ENCODE measurements at regions not wholly inside any gene's neighbourhood (a gene's known extent, or its start where the extent isn't known, plus 50 kb on each side); places are given as distances from the start of the nearest gene placed in this dataset.

- Mint-ChIP-seq H3K9me3 (peaks cover 6% of the 10 kb centered on the region), H3K4me1 (no peaks in the 10 kb centered on the region), H3K36me3 (no peaks in the 10 kb centered on the region), H3K27me3 (ENCODE audit: low read depth) (no peaks in the 10 kb centered on the region), H3K4me3 (no peak overlapping the region), H3K27ac (no peak overlapping the region)
- CTCF ChIA-PET = no interaction called here
- DNase-seq (ENCODE audit: low spot score) (no peak), ATAC-seq (no peak)
- TF ChIP-seq GTF2I (CRISPR knock-in tag; conservative IDR thresholded peaks at IDR 0.05) (no peak), NR3C1 (CRISPR knock-in tag; conservative IDR thresholded peaks at IDR 0.05; ENCODE audit: low read depth) (no peak), RELA (CRISPR knock-in tag; IDR thresholded peaks at IDR 0.05; ENCODE audit: borderline replicate concordance) (no peak), ETV6 (CRISPR knock-in tag; IDR thresholded peaks at IDR 0.05) (no peak), ZBTB43 (CRISPR knock-in tag; IDR thresholded peaks at IDR 0.05) (no peak), SOX15 (CRISPR knock-in tag; IDR thresholded peaks at IDR 0.05) (no peak), ZNF671 (CRISPR knock-in tag; IDR thresholded peaks at IDR 0.05) (no peak)
- TF ChIP-seq, protein P1, sequence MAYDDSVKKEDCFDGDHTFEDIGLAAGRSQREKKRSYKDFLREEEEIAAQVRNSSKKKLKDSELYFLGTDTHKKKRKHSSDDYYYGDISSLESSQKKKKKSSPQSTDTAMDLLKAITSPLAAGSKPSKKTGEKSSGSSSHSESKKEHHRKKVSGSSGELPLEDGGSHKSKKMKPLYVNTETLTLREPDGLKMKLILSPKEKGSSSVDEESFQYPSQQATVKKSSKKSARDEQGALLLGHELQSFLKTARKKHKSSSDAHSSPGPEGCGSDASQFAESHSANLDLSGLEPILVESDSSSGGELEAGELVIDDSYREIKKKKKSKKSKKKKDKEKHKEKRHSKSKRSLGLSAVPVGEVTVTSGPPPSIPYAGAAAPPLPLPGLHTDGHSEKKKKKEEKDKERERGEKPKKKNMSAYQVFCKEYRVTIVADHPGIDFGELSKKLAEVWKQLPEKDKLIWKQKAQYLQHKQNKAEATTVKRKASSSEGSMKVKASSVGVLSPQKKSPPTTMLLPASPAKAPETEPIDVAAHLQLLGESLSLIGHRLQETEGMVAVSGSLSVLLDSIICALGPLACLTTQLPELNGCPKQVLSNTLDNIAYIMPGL (CRISPR knock-in tag; IDR thresholded peaks at IDR 0.05) = no peak
- TF ChIP-seq, protein P2, sequence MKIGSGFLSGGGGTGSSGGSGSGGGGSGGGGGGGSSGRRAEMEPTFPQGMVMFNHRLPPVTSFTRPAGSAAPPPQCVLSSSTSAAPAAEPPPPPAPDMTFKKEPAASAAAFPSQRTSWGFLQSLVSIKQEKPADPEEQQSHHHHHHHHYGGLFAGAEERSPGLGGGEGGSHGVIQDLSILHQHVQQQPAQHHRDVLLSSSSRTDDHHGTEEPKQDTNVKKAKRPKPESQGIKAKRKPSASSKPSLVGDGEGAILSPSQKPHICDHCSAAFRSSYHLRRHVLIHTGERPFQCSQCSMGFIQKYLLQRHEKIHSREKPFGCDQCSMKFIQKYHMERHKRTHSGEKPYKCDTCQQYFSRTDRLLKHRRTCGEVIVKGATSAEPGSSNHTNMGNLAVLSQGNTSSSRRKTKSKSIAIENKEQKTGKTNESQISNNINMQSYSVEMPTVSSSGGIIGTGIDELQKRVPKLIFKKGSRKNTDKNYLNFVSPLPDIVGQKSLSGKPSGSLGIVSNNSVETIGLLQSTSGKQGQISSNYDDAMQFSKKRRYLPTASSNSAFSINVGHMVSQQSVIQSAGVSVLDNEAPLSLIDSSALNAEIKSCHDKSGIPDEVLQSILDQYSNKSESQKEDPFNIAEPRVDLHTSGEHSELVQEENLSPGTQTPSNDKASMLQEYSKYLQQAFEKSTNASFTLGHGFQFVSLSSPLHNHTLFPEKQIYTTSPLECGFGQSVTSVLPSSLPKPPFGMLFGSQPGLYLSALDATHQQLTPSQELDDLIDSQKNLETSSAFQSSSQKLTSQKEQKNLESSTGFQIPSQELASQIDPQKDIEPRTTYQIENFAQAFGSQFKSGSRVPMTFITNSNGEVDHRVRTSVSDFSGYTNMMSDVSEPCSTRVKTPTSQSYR (CRISPR knock-in tag; IDR thresholded peaks at IDR 0.05) = no peak
- TF ChIP-seq, protein P3, sequence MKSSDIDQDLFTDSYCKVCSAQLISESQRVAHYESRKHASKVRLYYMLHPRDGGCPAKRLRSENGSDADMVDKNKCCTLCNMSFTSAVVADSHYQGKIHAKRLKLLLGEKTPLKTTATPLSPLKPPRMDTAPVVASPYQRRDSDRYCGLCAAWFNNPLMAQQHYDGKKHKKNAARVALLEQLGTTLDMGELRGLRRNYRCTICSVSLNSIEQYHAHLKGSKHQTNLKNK (CRISPR knock-in tag; IDR thresholded peaks at IDR 0.05) = no peak
- POLR2A ChIA-PET = no interaction called here
These were observed 212.7 kb downstream of the KCNE4 start for GRCh38 chr2:223264541-223265193.

DNA sequence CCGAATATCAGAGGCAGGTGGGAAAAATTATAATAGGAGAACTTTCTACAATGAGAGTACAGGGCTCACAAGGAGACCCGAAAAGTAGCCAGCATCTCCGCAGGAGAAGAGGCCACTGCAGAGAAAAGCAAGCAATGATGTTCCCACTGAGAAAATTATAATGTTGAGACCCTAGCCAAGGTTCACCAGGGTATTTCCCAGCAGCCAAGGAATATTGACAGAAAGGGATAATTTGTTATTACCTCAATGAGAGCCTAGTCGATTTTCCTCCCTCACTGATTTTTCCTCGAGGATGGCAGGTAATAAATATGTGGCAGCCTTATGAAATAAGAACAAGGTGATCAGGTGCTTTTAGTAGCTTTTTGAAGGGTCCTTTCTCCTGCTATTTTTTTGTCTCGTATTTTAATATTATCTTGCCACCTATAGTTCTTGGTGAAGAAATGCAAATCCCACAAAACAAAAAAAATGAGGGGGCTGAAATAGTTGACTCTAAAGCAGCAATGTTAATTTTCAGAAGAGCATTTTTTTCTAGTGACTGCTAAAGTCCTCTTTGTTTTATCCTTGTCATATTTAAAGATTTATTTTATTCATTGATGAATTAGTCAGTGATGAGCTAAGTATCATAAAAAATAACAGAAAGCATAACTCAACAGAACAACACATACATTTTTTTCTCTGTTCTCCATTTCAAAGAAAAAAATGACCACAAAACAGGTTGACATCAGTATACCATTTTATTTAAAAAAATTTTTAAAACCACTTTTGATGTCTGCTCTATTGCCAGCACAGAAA is 215.4 kb downstream of the KCNE4 start:
- POLR2A ChIA-PET = no interaction called here
- Mint-ChIP-seq H3K27ac (no peak overlapping the region), H3K4me1 (no peaks in the 10 kb centered on the region)

More for the DNA sequence above, 215.4 kb downstream of the KCNE4 start:
- DNase-seq (ENCODE audit: low spot score) = no peak
- no peak for TF ChIP-seq IRF1 (CRISPR knock-in tag; IDR thresholded peaks at IDR 0.05)
- TF ChIP-seq, protein P4, sequence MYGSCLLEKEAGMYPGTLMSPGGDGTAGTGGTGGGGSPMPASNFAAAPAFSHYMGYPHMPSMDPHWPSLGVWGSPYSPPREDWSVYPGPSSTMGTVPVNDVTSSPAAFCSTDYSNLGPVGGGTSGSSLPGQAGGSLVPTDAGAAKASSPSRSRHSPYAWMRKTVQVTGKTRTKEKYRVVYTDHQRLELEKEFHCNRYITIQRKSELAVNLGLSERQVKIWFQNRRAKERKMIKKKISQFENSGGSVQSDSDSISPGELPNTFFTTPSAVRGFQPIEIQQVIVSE (CRISPR knock-in tag; IDR thresholded peaks at IDR 0.05; ENCODE audit: borderline replicate concordance) = no peak
- no peak for TF ChIP-seq ESRRA (CRISPR knock-in tag; IDR thresholded peaks at IDR 0.05; ENCODE audit: borderline replicate concordance)
- TF ChIP-seq ZNF121 (CRISPR knock-in tag; IDR thresholded peaks at IDR 0.05) = no peak
- TF ChIP-seq FOXK1 (CRISPR knock-in tag; IDR thresholded peaks at IDR 0.05) = no peak
- TF ChIP-seq FOXJ3 (CRISPR knock-in tag; IDR thresholded peaks at IDR 0.05; ENCODE audit: borderline replicate concordance) = no peak
- no peak for TF ChIP-seq SMAD3 (CRISPR knock-in tag; IDR thresholded peaks at IDR 0.05; ENCODE audit: borderline replicate concordance)
- TF ChIP-seq ATF1 (CRISPR knock-in tag; IDR thresholded peaks at IDR 0.05) = no peak
- TF ChIP-seq, protein P5, sequence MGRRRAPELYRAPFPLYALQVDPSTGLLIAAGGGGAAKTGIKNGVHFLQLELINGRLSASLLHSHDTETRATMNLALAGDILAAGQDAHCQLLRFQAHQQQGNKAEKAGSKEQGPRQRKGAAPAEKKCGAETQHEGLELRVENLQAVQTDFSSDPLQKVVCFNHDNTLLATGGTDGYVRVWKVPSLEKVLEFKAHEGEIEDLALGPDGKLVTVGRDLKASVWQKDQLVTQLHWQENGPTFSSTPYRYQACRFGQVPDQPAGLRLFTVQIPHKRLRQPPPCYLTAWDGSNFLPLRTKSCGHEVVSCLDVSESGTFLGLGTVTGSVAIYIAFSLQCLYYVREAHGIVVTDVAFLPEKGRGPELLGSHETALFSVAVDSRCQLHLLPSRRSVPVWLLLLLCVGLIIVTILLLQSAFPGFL (CRISPR knock-in tag; IDR thresholded peaks at IDR 0.05; ENCODE audit: borderline replicate concordance) = no peak
- TF ChIP-seq, protein P6, sequence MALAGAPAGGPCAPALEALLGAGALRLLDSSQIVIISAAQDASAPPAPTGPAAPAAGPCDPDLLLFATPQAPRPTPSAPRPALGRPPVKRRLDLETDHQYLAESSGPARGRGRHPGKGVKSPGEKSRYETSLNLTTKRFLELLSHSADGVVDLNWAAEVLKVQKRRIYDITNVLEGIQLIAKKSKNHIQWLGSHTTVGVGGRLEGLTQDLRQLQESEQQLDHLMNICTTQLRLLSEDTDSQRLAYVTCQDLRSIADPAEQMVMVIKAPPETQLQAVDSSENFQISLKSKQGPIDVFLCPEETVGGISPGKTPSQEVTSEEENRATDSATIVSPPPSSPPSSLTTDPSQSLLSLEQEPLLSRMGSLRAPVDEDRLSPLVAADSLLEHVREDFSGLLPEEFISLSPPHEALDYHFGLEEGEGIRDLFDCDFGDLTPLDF (CRISPR knock-in tag; IDR thresholded peaks at IDR 0.05) = no peak
- no peak for TF ChIP-seq CREM (CRISPR knock-in tag; IDR thresholded peaks at IDR 0.05)
- Mint-ChIP-seq H3K27me3 (ENCODE audit: low read depth) (no peaks in the 10 kb centered on the region), H3K36me3 (no peaks in the 10 kb centered on the region), H3K4me3 (no peak overlapping the region), H3K9me3 (no peaks in the 10 kb centered on the region)
- CTCF ChIA-PET = interaction anchor here (1.7 kb wide), 1 partner anchor 328 kb away, joined by 4 read pairs; no protein-coding TSS in a partner anchor
- no peak for ATAC-seq
